HG03025 (cell line): ENCODE measurements at regions not wholly inside any gene's neighbourhood (a gene's known extent, or its start where the extent isn't known, plus 50 kb on each side); places are given as distances from the start of the nearest gene placed in this dataset.
"Not testable (repeated sequence)": the region's sequence is repeated elsewhere in the genome, so short reads cannot be mapped to it uniquely, and the experiment has no call there.

Experiments
- ATAC-seq: cut with Tn5 transposase; IDR thresholded peaks from one replicate; pipeline ENCODE4 v1.9.1; 2021; ENCODE audit warnings: mild to moderate bottlenecking, moderate library complexity; ENCODE audit not compliant: unreplicated experiment, low FRiP score

- ATAC-seq = no peak
Observed at GRCh38 chr2:133624551-133624950, 56.3 kb upstream of the NCKAP5 start.

DNA sequence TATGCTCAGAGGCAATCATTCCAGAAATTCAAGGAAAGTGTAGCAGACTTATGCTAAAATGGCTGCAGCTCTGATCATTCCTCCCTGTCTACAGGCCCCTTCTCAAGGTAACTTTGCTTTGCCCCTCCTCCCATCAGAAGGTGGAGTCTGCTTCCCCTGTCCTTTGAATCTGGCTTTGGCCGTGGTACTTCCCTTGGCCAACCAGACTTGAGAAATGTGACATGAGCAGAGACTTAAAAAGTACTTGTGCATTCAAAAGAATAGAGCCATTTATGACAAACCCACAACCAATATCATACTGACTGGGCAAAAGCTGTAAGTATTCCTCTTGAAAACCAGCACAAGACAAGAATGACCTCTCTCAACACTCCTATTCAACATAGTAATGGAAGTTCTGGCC is 59.5 kb upstream of the NCKAP5 start:
- no peak for ATAC-seq

DNA sequence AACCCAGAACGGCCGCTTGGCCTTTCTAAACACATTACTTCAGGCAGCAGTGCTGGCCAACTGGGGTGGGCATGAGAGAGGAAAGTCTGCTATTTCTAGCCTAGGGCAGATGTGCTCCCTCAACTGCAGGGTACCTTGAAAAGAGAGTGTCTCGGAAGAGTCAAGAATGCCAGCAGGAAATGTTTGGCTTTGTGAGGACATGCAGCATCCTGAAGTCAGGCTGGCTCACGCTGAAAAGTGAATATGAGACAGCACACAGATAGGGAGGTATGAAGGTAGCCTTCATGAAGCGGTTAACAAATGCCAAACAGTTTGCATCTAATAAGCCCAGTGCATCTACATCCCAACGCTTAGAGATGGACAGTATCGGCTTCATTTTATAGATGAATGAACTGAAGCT is 65.0 kb upstream of the NCKAP5 start:
- no peak for ATAC-seq

DNA sequence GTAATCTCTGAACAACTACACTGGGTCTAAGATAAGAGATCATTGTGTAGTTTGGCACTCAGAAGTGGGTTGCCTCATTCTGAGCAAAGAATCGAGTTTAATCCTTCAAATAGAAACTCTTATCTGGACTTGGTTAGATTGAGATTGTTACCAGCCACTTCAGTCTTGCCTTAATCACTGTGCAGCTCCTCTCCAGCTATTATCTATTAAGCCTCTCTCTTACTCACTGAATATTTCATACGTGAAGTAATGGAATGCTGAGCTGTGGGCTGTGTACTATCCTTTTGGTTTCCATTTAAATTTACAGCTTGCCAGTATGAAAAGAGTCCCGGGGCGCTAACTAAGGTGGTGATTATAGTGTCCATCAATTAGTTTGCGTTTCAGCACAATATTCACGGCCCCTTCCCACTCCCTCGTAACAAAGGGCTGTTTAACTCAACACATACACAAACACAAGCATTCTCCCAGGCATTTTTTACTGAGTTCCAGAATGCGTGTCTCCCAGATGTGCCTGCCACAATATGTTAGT is 65.7 kb upstream of the NCKAP5 start:
- no peak for ATAC-seq

- ATAC-seq = no peak
Observed at GRCh38 chr2:133635131-133635530, 66.9 kb upstream of the NCKAP5 start.

- ATAC-seq = no peak
Observed at GRCh38 chr2:133636287-133636686, 68.0 kb upstream of the NCKAP5 start.

DNA sequence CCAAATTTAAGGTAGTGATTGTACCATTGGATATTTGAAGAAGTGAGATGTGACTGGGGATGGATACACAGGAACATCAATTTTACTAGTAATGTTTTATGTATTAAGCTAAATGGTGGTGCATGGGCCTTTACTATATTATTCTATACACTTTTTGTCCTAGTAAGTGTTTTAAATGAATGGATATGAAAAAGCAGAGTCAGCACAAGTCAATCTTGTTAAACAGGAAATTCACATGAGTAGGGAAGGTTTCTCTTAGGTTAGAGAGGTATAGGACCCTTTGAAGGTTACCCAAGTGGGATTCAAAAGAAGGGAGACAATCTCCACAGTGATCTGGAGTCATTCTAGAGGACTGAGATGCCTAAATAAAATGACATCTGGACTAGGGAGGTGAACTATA is 71.8 kb upstream of the NCKAP5 start:
- ATAC-seq = no peak

GRCh38 chr2:133641497-133641896 is 73.2 kb upstream of the NCKAP5 start:
- no peak for ATAC-seq

DNA sequence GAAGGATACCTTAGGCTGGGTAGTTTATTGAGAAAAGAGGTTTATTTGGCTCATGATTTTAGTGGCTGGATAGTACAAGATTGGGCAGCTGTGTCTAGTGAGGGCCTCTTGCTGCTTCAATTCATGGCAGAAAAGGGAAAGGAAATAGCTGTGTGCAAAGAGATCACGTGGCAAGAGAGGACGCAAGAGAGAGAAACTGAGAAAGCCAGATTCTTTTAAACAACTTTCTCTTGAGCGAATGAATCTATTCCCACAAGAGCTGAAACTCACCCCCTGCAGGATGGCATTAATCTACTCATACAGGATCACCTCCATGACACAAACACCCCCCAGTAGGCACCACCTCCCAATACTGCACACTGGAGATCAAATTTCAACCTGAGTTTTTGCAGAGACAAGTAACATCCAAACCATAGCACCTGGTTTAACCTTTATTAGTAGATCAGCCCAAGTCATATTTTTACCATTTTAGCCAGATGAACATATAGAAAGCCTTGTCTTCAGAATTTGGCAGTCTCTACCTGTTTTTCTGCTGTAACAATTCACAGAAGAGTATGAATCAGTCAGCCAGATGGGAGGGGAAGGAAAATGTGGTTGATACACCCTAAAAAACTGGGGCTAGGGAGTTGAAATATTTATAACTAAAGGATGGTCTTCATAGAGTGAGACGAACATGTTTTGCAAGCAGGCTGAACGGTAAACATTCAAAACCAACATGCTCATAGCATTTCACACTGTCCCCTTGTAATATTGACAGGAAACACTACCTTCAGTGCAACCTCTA is 73.9 kb upstream of the NCKAP5 start:
- ATAC-seq = no peak

DNA sequence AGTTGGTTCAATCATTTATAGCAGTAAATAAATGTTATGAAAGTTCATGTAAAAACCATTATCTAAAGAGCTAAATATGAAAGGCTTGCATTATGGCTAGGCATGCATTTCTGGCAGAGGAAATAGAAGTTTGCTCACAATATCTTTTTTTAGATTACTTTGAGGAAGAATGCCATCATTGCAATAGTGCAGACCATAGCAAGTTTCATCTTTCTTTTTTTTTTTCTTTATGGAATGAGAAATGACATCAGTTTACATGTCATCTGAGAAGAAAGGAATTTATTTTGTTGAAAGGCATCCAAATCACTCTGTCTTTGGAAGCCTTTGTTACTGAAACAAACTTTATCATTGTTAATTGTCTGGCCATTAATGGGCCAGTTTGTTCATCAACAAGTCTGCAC is 74.5 kb upstream of the NCKAP5 start:
- no peak for ATAC-seq

- ATAC-seq = no peak
Observed at GRCh38 chr2:133643863-133644262, 75.6 kb upstream of the NCKAP5 start.

DNA sequence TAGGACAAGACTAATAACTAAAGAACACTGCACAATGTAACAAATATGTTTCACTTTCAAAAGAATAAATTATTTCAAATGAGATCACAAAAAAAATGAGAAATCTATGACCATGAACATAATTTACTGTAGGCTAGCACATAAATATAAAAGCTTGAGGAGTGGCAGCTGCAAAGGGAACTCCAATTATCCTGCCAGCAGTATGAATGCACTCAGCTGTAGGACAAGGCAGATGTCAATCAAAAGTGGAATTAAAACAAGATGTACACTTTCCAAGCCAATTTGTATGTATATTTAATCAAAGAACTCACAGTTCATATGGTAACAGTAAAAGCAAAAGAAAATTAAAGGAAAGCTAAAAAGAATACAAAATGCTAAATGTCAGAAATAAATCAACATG is 76.6 kb upstream of the NCKAP5 start:
- ATAC-seq = no peak

DNA sequence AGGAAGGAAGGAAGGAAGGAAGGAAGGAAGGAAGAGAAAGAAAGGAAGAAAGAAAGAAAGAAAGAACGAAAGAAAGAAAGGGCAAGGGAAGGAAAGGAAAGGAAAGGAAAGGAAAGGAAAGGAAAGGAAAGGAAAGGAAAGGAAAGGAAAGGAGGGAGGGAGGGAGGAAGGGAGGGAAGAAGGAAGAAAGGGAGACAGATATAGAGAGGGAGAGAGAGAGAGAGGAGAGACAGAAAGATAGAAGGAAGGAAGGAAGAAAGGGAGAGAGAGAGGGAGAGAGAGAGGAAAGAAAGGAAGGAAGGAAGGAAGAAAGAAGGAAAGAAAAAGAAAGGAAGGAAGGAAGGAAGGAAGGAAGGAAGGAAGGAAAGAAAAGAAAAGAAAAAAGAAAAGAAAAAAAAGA is 79.1 kb upstream of the NCKAP5 start:
- ATAC-seq = not testable (repeated sequence)

GRCh38 chr2:133651861-133652260 is 83.6 kb upstream of the NCKAP5 start:
- no peak for ATAC-seq

DNA sequence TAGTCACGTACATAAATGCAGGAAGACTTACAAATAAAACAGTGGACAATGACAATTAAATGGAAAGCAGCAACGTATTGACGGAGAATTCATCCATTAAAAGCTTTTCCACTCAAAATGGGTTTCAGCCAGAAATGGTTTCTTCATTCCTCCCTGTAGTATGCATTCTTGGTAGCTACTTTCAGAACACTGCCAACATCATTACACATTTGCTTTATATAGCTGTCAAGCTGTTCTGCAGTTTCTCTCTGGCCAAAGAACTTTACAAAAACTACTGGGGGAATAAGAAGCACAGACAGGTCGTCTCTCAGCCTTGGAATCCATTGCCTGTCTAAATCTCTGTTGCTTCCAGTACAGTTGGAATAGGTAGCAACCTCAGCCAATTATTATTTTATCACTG is 84.1 kb upstream of the NCKAP5 start:
- no peak for ATAC-seq

GRCh38 chr2:133653056-133653455 is 84.8 kb upstream of the NCKAP5 start:
- no peak for ATAC-seq

GRCh38 chr2:133654949-133655348 is 86.7 kb upstream of the NCKAP5 start:
- no peak for ATAC-seq

DNA sequence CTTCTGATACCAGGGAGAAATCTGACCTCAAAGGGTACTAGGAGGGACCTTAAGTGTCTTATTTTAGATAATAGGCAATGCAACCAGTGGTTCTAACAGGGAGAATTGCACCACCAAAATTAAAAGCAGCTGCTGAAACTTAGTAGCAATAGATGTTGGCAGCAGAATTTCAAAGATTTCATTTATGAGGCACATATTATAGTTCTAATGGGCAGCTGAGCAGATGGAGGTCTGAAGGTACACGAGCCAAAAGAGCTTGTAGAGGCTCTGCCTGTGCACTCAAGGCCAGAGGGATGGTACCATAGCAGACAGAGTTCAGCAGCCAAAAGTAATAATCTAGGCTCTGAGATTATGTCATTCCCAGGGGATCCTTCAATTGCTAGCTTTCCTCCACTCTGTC is 87.3 kb upstream of the NCKAP5 start:
- ATAC-seq = no peak

DNA sequence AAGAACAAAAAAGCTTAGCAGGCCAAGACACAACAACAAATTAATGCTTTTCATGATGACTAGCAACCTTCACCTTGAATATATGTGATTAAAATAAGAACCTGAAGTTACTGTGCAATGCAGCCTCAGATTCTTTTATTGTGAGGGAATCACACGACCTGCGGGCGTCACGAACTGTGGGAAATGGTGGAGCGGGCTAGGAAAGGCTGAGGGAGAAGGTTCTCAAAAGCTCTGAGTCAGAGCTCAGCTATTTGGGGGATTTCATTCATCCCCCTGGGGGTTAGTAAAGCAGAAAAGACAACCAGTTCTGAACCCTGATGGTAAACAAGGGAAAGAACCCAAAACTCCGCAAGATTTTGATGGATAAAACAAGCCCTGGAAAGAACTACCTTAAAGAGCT is 89.3 kb upstream of the NCKAP5 start:
- ATAC-seq = no peak

GRCh38 chr2:133658020-133658903 is 90.0 kb upstream of the NCKAP5 start:
- ATAC-seq = no peak

DNA sequence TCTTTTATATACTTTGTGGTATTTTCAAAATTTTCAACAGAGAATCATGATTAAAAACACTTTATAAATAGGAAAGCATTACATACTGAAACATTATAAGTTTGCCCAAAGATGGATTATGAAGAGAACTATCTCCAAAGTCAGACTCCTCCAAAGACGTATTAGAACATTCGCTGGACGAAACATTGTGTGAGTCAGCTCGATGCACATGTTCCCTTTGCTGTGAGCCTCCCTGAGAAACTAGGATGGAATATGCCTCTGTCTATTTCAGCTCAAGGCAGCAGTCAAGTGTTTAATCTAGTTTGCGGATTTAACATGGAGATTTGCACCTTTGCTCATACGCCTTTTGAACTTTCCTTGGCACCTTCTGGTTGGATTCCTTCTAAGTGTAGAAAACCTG is 92.2 kb upstream of the NCKAP5 start:
- ATAC-seq = no peak

DNA sequence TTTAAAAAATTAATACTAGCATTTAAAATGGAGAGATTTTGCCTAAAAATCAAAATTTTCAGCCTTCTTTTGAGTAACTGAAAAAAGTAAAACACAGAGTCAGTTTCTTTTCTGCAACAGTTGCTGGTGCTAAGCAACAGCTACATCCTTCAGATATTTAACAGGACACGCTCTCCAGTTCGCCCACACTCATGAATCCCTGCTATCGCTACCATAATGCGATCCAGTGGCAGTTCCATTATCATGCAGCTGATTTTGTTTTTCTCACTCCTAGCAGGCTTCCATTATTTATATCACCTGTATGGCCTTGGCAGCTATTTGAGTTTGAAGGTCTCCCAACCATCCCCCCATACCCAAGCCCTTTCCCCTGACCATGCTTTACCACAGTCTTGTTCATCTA is 93.1 kb upstream of the NCKAP5 start:
- no peak for ATAC-seq
